ENCODE measurements at regions not wholly inside any gene's neighbourhood (a gene's known extent, or its start where the extent isn't known, plus 50 kb on each side); places are given as distances from the start of the nearest gene placed in this dataset.
A peak's percentile ranks its signal among the peaks of the same experiment; 100 is the strongest.

- DNase-seq: no peak
These were observed 104.8 kb downstream of the HLX start for GRCh38 chr1:220983877-220984635.

- DNase-seq: peak; percentile 80
These were observed 111.4 kb downstream of the HLX start for GRCh38 chr1:220990427-220991339.

- DNase-seq: no peak
These were observed 112.3 kb downstream of the HLX start for GRCh38 chr1:220991506-220991905.

- DNase-seq: peak; percentile 48
These were observed 112.9 kb downstream of the HLX start for GRCh38 chr1:220991959-220992704.

- DNase-seq: no peak
These were observed 113.4 kb downstream of the HLX start for GRCh38 chr1:220992705-220993052.

GRCh38 chr1:220994671-220995070 lies 115.4 kb downstream of the HLX start:
- DNase-seq: no peak

GRCh38 chr1:220997791-220998190 lies 118.5 kb downstream of the HLX start:
- no peak for DNase-seq

GRCh38 chr1:220999872-221000863 lies 120.9 kb downstream of the HLX start:
- DNase-seq: no peak

GRCh38 chr1:221001167-221001566 lies 121.9 kb downstream of the HLX start:
- no peak for DNase-seq

GRCh38 chr1:221002601-221003000 lies 123.4 kb downstream of the HLX start:
- DNase-seq: no peak

GRCh38 chr1:221011145-221011544 lies 131.9 kb downstream of the HLX start:
- no peak for DNase-seq

- no peak for DNase-seq
These were observed 132.9 kb downstream of the HLX start for GRCh38 chr1:221012120-221012519.

GRCh38 chr1:221013691-221014660 lies 134.7 kb downstream of the HLX start:
- DNase-seq: no peak

GRCh38 chr1:221015159-221015790 lies 136.0 kb downstream of the HLX start:
- DNase-seq: no peak

- DNase-seq: no peak
These were observed 137.5 kb downstream of the HLX start for GRCh38 chr1:221016751-221017150.

- DNase-seq: no peak
These were observed 139.2 kb downstream of the HLX start for GRCh38 chr1:221018414-221018813.

- DNase-seq: peak; percentile 29
These were observed 143.1 kb downstream of the HLX start for GRCh38 chr1:221022331-221022730.

GRCh38 chr1:221023482-221023881 lies 144.2 kb downstream of the HLX start:
- no peak for DNase-seq

- DNase-seq: peak; percentile 30
These were observed 146.3 kb downstream of the HLX start for GRCh38 chr1:221025501-221025900.

- DNase-seq: no peak
These were observed 146.7 kb downstream of the HLX start for GRCh38 chr1:221025956-221026355.

All from fibroblast of upper back skin (primary cell).